SIG-M5 treated with dmso at 0.1 percent for 504 hours (cell line): ENCODE measurements at regions not wholly inside any gene's neighbourhood (a gene's known extent, or its start where the extent isn't known, plus 50 kb on each side); places are given as distances from the start of the nearest gene placed in this dataset.
"Not testable (repeated sequence)": the region's sequence is repeated elsewhere in the genome, so short reads cannot be mapped to it uniquely, and the experiment has no call there.

Experiments
- DNase-seq: peaks from one replicate; lab custom pipeline; 2025; ENCODE audit not compliant: unreplicated experiment; lab: John Stamatoyannopoulos, UW

- DNase-seq = no peak
Observed at GRCh38 chr3:102034639-102035451, 185.5 kb downstream of the NFKBIZ start.

- DNase-seq = peak; percentile 74
Observed at GRCh38 chr3:102036017-102036416, 186.7 kb downstream of the NFKBIZ start.

DNA sequence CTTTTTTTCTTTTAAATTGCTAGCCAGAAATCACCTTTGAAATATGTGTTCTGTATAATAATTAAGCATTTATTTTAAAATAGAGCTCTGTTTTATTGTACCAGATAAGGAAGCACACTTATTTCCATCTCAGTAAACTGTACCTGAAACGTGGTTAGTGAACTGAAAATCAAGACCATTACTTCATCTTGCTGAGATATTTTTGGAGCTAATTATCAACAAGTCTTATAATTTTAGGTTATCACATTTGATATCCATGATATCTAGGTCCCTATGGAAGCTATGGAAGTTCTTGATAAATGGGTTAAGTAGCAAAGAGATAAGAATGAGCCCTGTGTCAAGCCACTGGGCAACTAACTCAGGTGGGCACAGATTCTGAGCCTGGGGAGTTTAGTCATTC, 187.2 kb downstream of the NFKBIZ start:
- DNase-seq = no peak

GRCh38 chr3:102037209-102037608, 187.9 kb downstream of the NFKBIZ start:
- DNase-seq = no peak

GRCh38 chr3:102037791-102038190, 188.5 kb downstream of the NFKBIZ start:
- no peak for DNase-seq

- peak; percentile 73 for DNase-seq
Observed at GRCh38 chr3:102038477-102039142, 189.3 kb downstream of the NFKBIZ start.

DNA sequence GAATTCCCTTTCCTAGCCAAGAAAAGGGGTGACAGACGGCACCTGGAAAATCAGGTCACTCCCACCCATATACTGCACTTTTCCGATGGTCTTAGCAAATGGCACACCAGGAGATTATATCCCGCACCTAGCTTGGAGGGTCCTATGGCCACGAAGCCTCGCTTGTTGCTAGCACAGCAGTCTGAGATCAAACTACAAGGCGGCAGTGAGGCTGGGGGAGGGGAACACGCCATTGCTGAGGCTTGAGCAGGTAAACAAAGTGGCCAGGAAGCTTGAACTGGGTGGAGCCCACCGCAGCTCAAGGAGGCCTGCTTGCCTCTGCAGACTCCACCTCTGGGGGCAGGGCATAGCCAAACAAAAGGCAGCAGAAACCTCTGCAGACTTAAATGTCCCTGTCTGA, 190.8 kb downstream of the NFKBIZ start:
- DNase-seq = not testable (repeated sequence)

DNA sequence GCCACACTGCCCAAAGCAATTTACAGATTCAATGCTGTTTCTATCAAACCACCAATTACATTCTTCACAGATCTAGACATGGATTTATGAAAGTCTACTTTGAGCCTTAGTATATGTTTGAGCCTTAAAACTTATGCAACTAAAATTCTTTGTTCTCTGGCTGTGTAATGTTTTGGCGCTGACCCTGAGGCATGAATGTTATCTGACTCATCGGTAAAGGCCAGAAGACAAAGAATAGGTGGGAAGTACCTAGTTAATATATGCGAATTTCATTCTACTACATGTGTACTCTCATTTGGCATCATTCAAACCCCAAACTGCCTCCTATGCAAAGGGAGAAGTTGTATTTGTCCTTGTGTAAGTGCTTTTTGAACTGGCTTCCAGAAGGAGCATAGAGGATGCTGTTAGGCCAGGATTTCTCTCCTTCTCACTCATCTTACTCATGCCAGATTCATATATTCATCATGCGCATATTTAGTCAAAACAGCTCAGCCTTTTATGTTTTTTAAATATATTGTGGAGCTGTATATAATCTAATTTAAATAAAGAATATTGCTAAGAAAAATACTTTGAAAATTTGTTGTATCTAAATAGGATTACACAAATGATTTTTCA, 204.2 kb downstream of the NFKBIZ start:
- DNase-seq = no peak

DNA sequence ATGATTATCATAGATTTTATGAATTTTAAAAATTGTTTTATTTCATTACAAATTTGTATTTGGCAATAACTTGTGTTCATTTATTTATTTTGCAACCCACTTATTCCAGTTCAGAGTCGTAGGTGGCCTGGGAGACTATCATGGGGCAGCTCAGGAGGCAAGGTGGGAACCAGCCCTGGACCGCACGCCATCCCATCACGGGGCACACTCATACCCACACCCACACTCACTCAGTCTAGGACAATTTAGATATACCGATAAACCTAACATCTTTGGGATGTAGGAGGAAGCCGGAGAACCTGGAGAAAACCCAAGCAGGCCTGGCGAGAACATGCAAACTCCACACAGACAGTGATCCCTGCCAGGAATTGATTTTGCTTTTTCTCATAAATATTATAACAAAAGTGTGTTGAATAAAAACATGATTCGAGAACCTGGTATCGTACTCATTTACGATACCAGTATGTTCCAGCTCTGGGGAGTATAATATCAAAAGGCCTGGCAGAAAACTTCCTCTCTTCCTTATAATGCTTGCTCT, 205.3 kb downstream of the NFKBIZ start:
- no peak for DNase-seq

DNA sequence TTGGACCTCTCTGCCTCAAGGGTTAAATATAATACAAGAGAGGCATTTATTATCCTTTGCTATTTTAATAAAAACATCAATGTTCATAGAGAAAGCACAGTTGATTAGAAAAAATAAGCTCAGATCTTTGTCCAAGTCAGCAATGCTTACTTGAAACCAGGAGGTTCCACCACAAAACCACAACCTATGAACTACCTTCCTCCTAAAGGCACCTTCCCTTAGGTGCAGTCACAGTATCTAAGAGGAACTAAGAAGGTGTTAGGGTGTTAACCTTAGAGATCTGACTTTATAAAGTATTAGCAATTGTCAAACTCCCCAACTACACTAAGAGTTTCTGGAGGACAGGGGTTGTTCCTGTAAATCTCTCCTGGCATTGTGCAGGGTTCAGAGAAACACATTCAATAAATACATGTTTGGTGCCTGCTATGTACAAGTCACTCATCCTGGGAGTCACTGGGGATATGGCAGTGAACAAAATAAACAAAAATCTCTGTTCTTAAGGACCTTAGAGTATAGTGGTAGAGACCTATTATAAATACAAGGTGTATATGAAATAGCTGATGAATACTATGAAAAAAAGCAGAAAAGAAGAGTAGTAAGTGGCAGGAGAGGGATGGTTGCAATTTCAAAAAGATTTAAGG, 208.6 kb downstream of the NFKBIZ start:
- no peak for DNase-seq

- DNase-seq = no peak
Observed at GRCh38 chr3:102059145-102059943, 210.0 kb downstream of the NFKBIZ start.

DNA sequence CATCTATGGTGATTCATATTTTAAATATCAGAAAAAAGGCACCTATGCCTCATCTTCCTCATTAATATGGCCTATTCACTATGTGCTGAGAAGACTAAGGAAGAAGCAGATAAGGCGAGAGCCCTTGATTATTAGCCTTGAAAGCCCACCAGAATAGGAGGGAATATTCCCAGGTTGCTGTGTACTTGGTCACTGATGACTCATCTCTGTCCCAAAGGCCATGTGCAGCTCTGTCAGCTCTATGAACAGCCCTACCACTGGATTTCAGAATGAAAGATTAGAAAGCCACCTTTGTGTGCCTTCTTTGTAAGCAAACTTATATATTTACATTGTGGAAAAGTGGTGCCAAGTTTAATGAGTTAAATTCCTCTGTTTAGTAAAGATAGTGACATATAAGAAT, 211.5 kb downstream of the NFKBIZ start:
- DNase-seq = no peak

GRCh38 chr3:102063572-102063971, 214.3 kb downstream of the NFKBIZ start:
- DNase-seq = no peak

GRCh38 chr3:102066470-102066869, 217.2 kb downstream of the NFKBIZ start:
- DNase-seq = peak; percentile 26

GRCh38 chr3:102068327-102068726, 219.0 kb downstream of the NFKBIZ start:
- DNase-seq = no peak

DNA sequence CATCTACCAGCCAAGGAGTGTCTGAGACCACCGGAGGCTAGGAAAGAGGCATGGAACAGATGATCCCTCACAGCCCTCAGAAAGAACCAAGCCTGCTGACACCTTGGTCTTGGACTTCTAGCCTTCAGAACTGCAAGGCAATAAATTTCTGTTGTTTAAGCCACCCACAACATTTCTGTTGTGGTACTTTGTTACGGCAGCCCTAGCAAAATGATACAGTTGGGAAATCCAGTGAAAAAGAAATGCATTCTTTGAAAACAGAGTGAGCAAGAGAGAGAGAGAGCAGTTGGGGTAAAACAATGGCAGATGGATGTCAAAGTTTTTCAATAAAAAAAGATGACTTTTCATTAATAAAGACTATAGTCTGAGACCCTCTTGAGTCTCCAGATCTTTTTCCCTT, 219.4 kb downstream of the NFKBIZ start:
- no peak for DNase-seq

- no peak for DNase-seq
Observed at GRCh38 chr3:102069211-102069662, 219.9 kb downstream of the NFKBIZ start.

GRCh38 chr3:102074946-102075345, 225.6 kb downstream of the NFKBIZ start:
- DNase-seq = no peak

DNA sequence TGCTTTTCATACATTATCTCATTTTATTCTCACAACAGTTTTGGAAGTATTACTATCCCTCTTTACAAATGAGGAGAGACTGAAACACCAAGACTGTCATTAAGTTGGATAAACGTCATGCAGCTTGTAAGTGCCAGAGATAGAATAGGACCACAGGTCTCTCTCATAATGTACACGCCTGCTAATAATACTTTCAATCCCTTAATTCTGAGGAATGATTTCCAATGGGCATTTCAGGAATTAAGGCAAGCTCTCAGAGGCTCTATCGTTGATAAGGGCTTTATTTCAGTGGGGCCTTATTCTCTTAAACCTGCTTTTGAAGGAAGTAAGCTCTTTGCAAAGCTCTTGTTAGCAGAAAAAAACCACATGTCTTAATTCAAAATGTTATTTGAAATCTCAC, 229.1 kb downstream of the NFKBIZ start:
- no peak for DNase-seq
